ENCODE measurements at regions not wholly inside any gene's neighbourhood (a gene's known extent, or its start where the extent isn't known, plus 50 kb on each side); places are given as distances from the start of the nearest gene placed in this dataset.
A peak's percentile ranks its signal among the peaks of the same experiment; 100 is the strongest.

DNA sequence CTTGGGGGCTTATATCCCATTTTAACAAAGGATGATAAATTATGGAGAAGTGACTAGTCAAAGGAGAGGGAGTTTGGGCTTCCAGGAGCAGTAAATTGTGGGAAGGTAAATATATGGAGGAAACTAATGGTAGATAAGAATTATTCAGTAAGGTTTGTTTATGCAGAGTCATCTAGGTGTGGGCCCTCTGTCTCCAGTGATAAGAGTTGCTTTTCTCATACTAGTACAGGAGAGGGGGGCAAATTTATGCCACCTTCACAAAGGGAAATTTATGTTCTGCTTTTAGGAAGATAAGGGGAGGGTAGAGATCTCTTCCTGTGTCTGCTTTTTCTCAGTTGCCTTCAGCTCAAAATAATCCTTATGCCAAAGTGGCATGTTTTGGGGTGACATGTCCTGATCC lies 383.7 kb upstream of the PPP2R3A start (continued):
- TF ChIP-seq, protein P1, sequence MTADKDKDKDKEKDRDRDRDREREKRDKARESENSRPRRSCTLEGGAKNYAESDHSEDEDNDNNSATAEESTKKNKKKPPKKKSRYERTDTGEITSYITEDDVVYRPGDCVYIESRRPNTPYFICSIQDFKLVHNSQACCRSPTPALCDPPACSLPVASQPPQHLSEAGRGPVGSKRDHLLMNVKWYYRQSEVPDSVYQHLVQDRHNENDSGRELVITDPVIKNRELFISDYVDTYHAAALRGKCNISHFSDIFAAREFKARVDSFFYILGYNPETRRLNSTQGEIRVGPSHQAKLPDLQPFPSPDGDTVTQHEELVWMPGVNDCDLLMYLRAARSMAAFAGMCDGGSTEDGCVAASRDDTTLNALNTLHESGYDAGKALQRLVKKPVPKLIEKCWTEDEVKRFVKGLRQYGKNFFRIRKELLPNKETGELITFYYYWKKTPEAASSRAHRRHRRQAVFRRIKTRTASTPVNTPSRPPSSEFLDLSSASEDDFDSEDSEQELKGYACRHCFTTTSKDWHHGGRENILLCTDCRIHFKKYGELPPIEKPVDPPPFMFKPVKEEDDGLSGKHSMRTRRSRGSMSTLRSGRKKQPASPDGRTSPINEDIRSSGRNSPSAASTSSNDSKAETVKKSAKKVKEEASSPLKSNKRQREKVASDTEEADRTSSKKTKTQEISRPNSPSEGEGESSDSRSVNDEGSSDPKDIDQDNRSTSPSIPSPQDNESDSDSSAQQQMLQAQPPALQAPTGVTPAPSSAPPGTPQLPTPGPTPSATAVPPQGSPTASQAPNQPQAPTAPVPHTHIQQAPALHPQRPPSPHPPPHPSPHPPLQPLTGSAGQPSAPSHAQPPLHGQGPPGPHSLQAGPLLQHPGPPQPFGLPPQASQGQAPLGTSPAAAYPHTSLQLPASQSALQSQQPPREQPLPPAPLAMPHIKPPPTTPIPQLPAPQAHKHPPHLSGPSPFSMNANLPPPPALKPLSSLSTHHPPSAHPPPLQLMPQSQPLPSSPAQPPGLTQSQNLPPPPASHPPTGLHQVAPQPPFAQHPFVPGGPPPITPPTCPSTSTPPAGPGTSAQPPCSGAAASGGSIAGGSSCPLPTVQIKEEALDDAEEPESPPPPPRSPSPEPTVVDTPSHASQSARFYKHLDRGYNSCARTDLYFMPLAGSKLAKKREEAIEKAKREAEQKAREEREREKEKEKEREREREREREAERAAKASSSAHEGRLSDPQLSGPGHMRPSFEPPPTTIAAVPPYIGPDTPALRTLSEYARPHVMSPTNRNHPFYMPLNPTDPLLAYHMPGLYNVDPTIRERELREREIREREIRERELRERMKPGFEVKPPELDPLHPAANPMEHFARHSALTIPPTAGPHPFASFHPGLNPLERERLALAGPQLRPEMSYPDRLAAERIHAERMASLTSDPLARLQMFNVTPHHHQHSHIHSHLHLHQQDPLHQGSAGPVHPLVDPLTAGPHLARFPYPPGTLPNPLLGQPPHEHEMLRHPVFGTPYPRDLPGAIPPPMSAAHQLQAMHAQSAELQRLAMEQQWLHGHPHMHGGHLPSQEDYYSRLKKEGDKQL (CRISPR knock-in tag; IDR thresholded peaks at IDR 0.05; ENCODE audit: borderline replicate concordance), result no peak
- TF ChIP-seq STAT5A (IDR thresholded peaks at IDR 0.05; ENCODE audit: borderline replicate concordance, low read length) (peak; percentile 21; the same call in 1 of the 2 replicates), RB1 (IDR thresholded peaks at IDR 0.05; ENCODE audit: low read depth) (no peak), ZNF780A (CRISPR knock-in tag; IDR thresholded peaks at IDR 0.05) (no peak), POLR2G (IDR thresholded peaks at IDR 0.05; ENCODE audit: low read depth, low read length) (no peak), KLF16 (IDR thresholded peaks at IDR 0.05) (peak; percentile 38; the same call in 1 of the 2 replicates), ZNF134 (CRISPR knock-in tag; conservative IDR thresholded peaks at IDR 0.05) (no peak), HBP1 (CRISPR knock-in tag; IDR thresholded peaks at IDR 0.05) (no peak), ILF3 (IDR thresholded peaks at IDR 0.05; ENCODE audit: borderline replicate concordance) (no peak), LARP7 (IDR thresholded peaks at IDR 0.05) (no peak), ZNF316 (IDR thresholded peaks at IDR 0.05) (peak; percentile 85), BDP1 (IDR thresholded peaks at IDR 0.05; ENCODE audit: insufficient read depth, insufficient read length) (no peak), DPF2 (IDR thresholded peaks at IDR 0.05) (peak; percentile 94)
- TF ChIP-seq, protein P2, sequence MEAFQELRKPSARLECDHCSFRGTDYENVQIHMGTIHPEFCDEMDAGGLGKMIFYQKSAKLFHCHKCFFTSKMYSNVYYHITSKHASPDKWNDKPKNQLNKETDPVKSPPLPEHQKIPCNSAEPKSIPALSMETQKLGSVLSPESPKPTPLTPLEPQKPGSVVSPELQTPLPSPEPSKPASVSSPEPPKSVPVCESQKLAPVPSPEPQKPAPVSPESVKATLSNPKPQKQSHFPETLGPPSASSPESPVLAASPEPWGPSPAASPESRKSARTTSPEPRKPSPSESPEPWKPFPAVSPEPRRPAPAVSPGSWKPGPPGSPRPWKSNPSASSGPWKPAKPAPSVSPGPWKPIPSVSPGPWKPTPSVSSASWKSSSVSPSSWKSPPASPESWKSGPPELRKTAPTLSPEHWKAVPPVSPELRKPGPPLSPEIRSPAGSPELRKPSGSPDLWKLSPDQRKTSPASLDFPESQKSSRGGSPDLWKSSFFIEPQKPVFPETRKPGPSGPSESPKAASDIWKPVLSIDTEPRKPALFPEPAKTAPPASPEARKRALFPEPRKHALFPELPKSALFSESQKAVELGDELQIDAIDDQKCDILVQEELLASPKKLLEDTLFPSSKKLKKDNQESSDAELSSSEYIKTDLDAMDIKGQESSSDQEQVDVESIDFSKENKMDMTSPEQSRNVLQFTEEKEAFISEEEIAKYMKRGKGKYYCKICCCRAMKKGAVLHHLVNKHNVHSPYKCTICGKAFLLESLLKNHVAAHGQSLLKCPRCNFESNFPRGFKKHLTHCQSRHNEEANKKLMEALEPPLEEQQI (IDR thresholded peaks at IDR 0.05), result no peak
- TF ChIP-seq, protein P3, sequence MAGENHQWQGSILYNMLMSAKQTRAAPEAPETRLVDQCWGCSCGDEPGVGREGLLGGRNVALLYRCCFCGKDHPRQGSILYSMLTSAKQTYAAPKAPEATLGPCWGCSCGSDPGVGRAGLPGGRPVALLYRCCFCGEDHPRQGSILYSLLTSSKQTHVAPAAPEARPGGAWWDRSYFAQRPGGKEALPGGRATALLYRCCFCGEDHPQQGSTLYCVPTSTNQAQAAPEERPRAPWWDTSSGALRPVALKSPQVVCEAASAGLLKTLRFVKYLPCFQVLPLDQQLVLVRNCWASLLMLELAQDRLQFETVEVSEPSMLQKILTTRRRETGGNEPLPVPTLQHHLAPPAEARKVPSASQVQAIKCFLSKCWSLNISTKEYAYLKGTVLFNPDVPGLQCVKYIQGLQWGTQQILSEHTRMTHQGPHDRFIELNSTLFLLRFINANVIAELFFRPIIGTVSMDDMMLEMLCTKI (IDR thresholded peaks at IDR 0.05; ENCODE audit: partially characterized antibody), result no peak
- TF ChIP-seq, protein P4, sequence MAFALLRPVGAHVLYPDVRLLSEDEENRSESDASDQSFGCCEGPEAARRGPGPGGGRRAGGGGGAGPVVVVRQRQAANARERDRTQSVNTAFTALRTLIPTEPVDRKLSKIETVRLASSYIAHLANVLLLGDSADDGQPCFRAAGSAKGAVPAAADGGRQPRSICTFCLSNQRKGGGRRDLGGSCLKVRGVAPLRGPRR (CRISPR knock-in tag; IDR thresholded peaks at IDR 0.05), result no peak
- TF ChIP-seq, protein P5, sequence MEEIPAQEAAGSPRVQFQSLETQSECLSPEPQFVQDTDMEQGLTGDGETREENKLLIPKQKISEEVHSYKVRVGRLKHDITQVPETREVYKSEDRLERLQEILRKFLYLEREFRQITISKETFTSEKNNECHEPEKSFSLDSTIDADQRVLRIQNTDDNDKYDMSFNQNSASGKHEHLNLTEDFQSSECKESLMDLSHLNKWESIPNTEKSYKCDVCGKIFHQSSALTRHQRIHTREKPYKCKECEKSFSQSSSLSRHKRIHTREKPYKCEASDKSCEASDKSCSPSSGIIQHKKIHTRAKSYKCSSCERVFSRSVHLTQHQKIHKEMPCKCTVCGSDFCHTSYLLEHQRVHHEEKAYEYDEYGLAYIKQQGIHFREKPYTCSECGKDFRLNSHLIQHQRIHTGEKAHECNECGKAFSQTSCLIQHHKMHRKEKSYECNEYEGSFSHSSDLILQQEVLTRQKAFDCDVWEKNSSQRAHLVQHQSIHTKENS (CRISPR knock-in tag; IDR thresholded peaks at IDR 0.05), result no peak

Measured in K562 (cell line).